ENCODE measurements at regions not wholly inside any gene's neighbourhood (a gene's known extent, or its start where the extent isn't known, plus 50 kb on each side); places are given as distances from the start of the nearest gene placed in this dataset.

- Histone ChIP-seq H3K27ac (no peak overlapping the region), H3K4me3 (no peak overlapping the region)
- no peak for TF ChIP-seq CTCF (IDR thresholded peaks at IDR 0.05)
- DNase-seq (ENCODE audit: low spot score): no peak
Measured at GRCh38 chr10:78765726-78766335, 302.9 kb upstream of the ZMIZ1 start.

DNA sequence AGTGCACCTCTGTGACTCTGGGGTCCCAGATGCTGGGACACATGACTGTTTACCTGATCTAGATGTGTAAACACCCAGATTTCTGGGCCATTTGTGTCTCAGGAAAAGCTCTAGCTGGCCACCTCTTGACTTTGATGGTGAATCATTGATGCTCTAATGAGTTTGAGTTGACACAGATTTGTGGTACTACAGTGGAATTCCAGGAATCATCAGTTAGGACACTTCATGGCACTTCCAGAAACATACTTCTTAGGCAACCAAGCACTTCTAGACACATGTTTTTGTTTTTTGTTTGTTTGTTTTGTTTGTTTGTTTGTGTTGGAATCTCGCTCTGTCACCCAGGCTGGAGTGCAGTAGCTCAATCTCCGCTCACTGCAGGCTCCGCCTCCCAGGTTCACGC, 302.2 kb upstream of the ZMIZ1 start:
- Histone ChIP-seq H3K4me3 (no peak overlapping the region), H3K27ac (no peak overlapping the region)
- DNase-seq (ENCODE audit: low spot score): no peak
- TF ChIP-seq CTCF (IDR thresholded peaks at IDR 0.05): no peak

- no peak for DNase-seq (ENCODE audit: low spot score)
- Histone ChIP-seq H3K27ac (no peak overlapping the region), H3K4me3 (no peak overlapping the region)
- no peak for TF ChIP-seq CTCF (IDR thresholded peaks at IDR 0.05)
Measured at GRCh38 chr10:78768041-78768835, 300.5 kb upstream of the ZMIZ1 start.

- no peak overlapping the region for H3K27ac ChIP-seq
- no peak overlapping the region for H3K4me3 ChIP-seq
- DNase-seq (ENCODE audit: low spot score): no peak
- TF ChIP-seq CTCF (IDR thresholded peaks at IDR 0.05): no peak
Measured at GRCh38 chr10:78768876-78769275, 299.9 kb upstream of the ZMIZ1 start.

DNA sequence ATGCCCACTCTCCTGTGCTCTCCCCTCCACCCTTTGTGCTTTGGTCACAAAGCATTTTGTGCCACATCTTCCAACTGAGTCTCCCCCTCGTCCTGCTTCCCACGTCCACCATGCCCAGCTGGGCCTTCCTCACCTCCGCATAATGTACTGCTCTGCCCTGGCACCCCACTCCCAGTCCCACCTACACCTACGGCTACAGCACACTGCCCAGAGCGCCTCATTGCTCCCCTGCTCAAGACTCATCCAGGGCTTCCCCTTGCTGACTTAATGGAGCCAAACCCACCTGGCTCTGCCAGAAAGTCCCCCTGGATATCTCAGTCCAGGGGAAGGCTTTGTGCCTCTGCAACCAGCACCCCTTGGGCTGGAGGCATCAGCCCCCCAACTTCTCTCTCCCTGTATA, 299.2 kb upstream of the ZMIZ1 start:
- no peak overlapping the region for H3K4me3 ChIP-seq
- DNase-seq (ENCODE audit: low spot score): no peak
- TF ChIP-seq CTCF (IDR thresholded peaks at IDR 0.05): no peak
- no peak overlapping the region for H3K27ac ChIP-seq

GRCh38 chr10:78770167-78771090, 298.3 kb upstream of the ZMIZ1 start:
- DNase-seq (ENCODE audit: low spot score): no peak
- Histone ChIP-seq H3K4me3 (no peak overlapping the region), H3K27ac (no peak overlapping the region)
- no peak for TF ChIP-seq CTCF (IDR thresholded peaks at IDR 0.05)

All from coronary artery (tissue), 2 donors.